ENCODE measurements at regions not wholly inside any gene's neighbourhood (a gene's known extent, or its start where the extent isn't known, plus 50 kb on each side); places are given as distances from the start of the nearest gene placed in this dataset.

DNA sequence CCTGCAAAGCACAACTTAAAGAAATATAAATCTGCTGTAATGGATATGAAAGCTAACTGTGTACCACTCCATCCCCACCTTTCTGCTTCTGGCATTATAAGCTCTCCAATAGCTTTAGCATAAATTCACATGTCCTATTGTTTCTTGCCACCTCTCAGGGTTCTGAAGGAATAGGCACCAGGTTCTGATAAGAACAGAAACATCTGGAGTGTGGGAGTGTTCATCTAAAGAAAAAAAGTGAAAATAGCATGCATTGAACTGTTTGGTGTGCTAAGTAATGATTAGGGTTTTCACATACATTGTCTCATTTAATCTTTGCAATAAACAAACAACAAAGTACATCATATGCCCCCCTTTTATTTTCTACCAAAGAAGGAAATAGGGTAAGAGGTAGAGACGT, 72.3 kb downstream of the FAM76B start:
- no peak for FAIRE-seq

DNA sequence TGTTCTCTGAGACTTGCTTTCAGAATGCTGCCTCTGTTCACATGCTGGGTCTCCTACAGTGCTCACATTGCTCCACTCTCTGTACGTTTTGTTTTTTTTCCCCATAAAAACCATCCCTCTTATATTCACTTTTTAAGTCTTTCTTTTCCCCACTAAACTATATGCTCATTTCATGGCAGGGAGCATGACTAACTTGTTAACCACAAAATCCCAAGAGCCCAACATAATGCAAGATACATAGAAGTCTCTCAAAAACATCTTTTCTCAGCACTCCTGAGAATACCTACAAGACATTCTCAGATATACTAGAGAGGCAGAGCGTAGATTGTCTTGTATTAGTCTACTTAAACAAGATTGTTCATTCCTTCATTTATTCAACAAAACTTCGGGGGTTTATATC, 73.3 kb downstream of the FAM76B start:
- no peak for FAIRE-seq
- no peak for DNase-seq (ENCODE audit: low spot score)

More for the DNA sequence above, 72.3 kb downstream of the FAM76B start:
- no peak for DNase-seq (ENCODE audit: low spot score)

- peak; percentile 81 for DNase-seq (ENCODE audit: low spot score)
- FAIRE-seq = peak; percentile 61
Measured at GRCh38 chr11:95715777-95716241, 73.8 kb downstream of the FAM76B start.

GRCh38 chr11:95714843-95715776, 74.5 kb downstream of the FAM76B start:
- DNase-seq (ENCODE audit: low spot score) = no peak
- FAIRE-seq = no peak

DNA sequence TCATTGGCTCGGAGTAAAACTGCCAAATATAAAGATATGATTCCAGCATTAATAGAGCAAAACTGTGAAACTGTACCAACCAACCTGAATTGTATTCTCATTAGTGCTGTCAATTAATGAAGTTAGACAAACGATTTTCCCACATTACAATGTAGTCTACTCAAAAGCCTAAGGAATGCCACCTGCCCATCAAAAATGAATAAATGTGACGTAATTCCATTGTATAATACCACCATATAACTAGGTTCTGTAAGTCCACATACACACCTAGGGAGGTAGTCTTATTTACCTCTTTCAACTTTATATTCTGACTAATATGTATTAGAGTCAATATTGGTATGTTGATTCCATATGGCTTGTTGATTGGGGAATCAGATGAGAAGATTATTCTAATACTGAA, 76.2 kb downstream of the FAM76B start:
- FAIRE-seq (no peak), DNase-seq (ENCODE audit: low spot score) (no peak)

- no peak for FAIRE-seq
- DNase-seq (ENCODE audit: low spot score) = no peak
Measured at GRCh38 chr11:95711945-95712221, 77.7 kb downstream of the FAM76B start.

- FAIRE-seq = no peak
Measured at GRCh38 chr11:95711162-95711944, 78.2 kb downstream of the FAM76B start.

DNA sequence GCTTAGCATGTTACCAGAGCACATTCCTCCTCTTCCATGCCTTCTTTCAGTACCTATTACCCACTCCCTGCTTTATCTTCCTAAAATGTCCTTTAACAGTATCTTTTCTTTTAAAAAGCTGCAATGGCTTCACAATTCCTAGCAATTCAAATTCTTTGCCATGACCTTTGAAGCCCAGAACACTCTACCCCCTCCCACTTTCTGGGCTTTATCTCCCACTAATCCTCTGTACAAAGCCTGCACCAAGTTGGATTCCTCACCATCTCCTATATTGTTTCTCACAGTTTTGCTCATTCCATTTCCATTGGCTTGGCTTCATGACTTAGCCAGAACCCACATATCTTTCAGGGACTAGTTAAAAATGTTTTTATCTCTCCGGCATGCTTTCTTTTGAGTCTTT, 80.9 kb downstream of the FAM76B start:
- DNase-seq (ENCODE audit: low spot score) = no peak

More at GRCh38 chr11:95711162-95711944, 78.2 kb downstream of the FAM76B start:
- peak; percentile 39 for DNase-seq (ENCODE audit: low spot score)

DNA sequence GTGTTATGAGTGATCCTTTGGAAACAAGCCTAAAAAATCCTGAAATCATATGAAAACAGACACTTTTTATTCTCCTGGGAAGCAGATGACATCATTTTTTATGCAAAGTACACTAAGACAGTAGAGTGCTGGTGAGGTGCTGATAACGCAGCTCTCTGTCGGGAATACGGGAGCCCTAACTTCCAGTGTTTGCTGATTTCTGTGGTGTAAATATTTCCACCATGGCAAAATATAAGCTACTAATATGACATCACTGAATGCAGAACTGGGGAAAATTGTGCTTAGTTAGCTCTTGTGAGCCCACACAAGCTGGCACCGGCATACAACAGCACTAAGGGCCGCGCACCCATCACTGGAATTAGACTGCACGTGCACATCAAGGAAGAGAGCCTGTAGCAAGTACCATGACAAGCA, 82.6 kb downstream of the FAM76B start:
- DNase-seq (ENCODE audit: low spot score) (no peak), FAIRE-seq (no peak)

More for the DNA sequence above, 80.9 kb downstream of the FAM76B start:
- FAIRE-seq = no peak

DNA sequence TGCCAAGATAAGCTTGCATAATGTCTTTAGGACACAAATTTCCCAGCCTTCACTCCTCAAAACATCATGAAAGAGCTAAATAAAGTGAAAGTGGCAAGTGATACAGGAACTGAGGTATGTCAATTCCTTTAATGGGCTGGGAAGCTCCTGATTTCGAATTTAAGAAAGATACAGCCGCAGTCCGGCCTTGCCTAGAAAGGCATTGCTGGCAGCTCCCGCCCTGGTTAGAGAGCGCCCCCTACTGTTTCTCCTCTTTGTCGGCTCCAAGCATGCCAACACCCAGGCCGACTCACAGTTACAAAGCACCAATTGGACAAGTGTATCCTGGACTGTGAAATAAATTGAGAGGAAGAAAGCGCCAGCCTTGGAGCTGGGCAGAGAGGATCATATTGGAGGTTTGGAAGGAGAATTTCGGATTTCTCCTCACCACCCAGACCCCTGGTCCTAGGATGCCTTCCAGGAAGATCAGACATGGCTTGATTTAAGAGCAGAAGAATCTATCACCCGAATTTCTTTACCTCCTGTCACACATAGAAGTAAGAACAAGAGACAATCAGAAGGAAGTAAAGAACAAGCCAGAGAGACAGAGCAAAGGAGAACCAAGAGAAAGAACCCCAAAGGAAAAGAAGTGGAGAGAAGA, 84.0 kb downstream of the FAM76B start:
- FAIRE-seq = no peak

GRCh38 chr11:95704865-95705264, 84.7 kb downstream of the FAM76B start:
- FAIRE-seq = no peak
- no peak for DNase-seq (ENCODE audit: low spot score)

More for the DNA sequence above, 84.0 kb downstream of the FAM76B start:
- peak; percentile 81 for DNase-seq (ENCODE audit: low spot score)

DNA sequence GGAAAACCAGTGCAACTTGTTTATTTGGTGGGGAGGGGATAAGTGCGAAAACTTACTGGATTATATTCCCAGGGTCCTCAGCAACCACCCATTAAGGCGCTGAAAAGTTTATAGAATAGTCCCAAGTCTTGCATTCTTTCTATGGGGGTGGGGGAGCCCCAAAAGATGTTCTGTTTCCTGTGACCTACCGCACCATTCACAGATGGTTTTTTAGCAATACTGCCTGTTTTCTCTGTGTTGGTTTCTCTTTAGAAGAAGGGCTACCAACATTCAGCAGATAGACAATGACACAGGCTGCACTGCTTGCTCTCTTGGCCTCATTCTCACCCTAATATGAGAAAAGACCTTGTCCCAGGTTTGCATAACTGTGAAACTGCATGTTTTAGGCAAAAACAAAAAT, 86.5 kb downstream of the FAM76B start:
- DNase-seq (ENCODE audit: low spot score) (no peak), FAIRE-seq (no peak)

DNA sequence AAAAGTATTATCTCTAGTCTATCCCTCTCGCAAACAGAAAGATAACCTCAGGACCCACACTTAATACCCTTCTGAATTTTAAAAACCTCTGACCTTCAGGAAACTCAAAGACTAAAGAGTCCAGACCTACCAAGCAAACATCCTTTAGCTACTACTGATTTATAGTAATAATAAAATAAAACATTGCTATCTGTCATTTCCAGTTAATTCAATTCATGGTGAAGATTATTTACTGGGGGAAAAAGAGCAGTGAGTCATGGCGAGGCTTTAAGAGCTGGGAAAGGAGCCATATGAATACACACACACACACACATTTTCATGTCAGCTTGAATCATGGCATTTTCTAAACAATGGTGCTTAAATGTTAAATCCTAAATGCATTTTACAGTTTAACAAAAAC, 87.1 kb downstream of the FAM76B start:
- no peak for FAIRE-seq
- DNase-seq (ENCODE audit: low spot score) = peak; percentile 27

- FAIRE-seq = no peak
- no peak for DNase-seq (ENCODE audit: low spot score)
Measured at GRCh38 chr11:95700471-95700817, 89.1 kb downstream of the FAM76B start.

- no peak for DNase-seq (ENCODE audit: low spot score)
- FAIRE-seq = no peak
Measured at GRCh38 chr11:95699631-95700470, 89.7 kb downstream of the FAM76B start.

GRCh38 chr11:95698676-95699557, 90.7 kb downstream of the FAM76B start:
- no peak for FAIRE-seq

GRCh38 chr11:95697614-95698408, 91.8 kb downstream of the FAM76B start:
- DNase-seq (ENCODE audit: low spot score) = no peak
- FAIRE-seq = no peak

More at GRCh38 chr11:95698676-95699557, 90.7 kb downstream of the FAM76B start:
- no peak for DNase-seq (ENCODE audit: low spot score)

GRCh38 chr11:95695181-95695580, 94.4 kb downstream of the FAM76B start:
- no peak for DNase-seq (ENCODE audit: low spot score)
- no peak for FAIRE-seq

- DNase-seq (ENCODE audit: low spot score) = no peak
- FAIRE-seq = no peak
Measured at GRCh38 chr11:95693298-95693697, 96.3 kb downstream of the FAM76B start.
